ENCODE measurements at regions not wholly inside any gene's neighbourhood (a gene's known extent, or its start where the extent isn't known, plus 50 kb on each side); places are given as distances from the start of the nearest gene placed in this dataset.

DNA sequence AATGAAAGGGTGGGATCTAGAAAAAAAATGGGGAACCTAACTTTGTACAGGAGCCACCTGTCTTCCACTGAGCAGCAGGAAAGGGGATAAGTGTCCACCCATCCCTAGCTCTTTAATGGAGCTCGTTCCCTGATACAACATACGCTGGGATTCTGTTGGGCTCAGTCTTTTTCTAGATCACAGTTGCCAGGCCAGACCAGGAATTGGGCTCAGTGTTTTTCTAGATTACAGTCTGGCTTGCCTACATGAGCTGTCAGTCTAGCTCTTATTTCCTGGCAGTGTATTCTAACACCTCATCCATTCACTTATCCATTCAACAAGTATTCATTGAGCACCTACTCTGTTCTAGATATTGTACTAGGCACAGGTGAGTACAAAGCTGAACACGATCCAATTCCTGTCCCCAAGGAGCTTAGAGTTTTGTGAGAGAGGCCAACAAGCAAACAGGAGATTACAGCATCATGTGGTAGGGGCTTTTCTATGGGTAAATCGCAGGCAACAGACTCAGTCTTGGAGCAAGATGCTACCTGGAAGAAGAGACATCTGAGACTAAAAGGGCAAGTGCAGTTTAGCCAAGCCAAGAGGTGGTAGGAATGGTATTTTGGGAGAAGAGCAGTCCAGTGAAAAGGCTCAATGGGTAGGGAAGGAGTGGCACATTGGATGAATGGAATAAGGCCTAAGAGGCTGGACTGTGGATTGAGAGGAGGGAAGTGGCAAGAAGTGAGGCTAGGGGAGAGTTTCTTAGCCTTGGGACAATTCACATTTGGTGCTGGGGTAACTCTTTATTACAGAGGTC is 138.0 kb upstream of the HS3ST2 start:
- TF ChIP-seq CTCF (IDR thresholded peaks at IDR 0.05) (no peak), POLR2A (IDR thresholded peaks at IDR 0.05) (no peak), EP300 (IDR thresholded peaks at IDR 0.05) (no peak)
